G401.6 (cell line): ENCODE measurements at regions not wholly inside any gene's neighbourhood (a gene's known extent, or its start where the extent isn't known, plus 50 kb on each side); places are given as distances from the start of the nearest gene placed in this dataset.
A peak's percentile ranks its signal among the peaks of the same experiment; 100 is the strongest.

Experiments
- FAIRE-seq: peaks from 2 replicates; lab custom pipeline; 2012; peaks lifted over from hg19 to GRCh38; lab: Jason Lieb, UNC

- no peak for FAIRE-seq
Observed at GRCh38 chr5:159422910-159423309, 92.6 kb upstream of the IL12B start.

DNA sequence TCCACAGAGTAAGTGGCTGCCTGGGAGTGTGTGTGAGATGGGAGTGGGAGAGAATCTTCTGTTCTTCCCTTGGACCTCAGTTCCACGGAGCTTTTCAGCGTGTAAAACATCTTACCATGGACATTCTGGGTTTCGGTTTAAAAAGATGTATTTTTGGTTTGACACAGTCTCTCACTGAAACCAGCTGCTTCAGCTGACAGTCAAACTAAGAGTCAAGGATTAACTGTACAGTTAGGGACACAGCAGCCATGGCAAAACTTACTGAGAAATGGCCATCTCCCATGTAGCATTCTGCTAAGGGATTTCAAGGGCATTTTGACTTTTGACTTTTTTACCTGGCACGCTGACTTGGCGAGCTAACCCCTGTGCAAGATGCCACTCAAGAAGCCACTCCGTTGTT lies 93.8 kb upstream of the IL12B start:
- no peak for FAIRE-seq

- no peak for FAIRE-seq
Observed at GRCh38 chr5:159426694-159427093, 96.4 kb upstream of the IL12B start.

DNA sequence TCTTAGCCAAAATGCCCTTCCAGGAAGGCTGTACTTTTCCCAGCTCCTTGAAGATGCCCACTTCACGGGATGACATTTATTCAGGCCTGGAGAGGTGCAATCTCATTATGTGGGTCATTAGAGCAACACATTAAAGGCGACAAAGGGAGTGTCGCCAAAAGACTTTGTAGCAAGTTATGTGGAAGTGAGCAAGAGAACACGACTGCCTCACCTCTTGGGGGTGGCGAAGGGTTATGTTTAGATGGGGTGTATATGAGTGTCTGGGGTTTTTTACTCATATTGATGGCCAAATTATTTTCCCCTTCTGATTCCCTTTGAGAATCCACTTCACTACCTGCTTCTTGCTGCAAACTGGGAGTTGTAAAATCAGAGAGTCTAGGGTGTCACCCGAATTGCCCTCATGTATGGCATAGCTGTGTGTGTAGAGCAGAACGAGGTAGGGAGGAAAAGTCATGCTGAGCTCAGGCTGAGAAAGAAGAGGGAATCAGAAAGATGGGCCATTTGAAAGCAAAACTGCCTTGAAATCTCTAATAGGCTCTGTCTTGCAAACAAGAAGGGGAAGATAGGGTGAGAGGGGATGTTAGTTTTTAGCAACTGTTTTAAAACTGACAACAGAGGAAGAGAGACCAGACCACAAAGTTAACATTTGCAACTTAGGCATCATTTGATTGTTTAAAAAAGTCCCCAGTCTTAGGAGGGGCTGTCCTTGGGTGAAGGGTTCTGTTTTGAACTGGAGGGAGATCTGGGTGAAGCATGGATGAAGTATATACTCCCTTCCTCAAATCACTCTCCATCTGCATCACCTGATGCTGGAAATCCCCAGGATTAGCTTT lies 97.1 kb upstream of the IL12B start:
- FAIRE-seq = no peak

- no peak for FAIRE-seq
Observed at GRCh38 chr5:159430361-159431012, 100.2 kb upstream of the IL12B start.

DNA sequence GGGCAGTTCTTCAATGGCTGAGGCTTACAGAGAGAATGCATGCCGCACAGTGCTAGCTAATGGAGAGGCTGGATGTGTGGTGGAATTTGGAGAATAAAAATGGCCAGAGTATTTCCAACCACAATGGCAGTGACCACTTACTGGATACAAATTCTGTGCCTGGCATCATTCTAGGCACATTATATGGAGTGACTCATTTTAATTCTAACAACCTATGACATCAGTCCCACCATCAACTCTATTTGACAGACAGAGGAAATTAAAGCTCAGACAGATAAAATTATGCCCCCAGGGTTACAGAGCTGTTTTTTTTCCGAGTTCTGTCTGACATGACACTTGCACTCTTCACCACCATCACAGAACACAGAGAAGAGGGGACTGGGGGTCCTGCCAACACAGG lies 105.6 kb upstream of the IL12B start:
- no peak for FAIRE-seq

DNA sequence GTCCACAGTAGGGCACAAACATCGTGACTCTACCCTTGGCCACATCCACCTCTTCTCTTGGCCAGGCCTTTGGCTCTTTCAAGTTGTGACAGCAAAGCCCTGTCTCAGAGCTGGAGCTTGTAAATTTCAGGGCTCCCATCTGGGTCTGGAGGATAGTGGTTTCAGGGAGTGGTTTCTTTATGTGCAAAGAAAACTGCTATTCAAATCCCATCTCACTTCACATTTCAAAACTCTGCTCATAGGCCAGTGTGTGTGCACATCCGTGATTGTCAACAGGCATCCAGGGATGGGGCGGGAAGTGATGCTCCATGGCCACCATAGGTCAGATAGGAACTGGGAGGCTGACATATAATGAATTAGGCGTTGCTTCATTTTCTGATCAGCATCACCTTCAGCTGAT lies 107.8 kb upstream of the IL12B start:
- FAIRE-seq = no peak

GRCh38 chr5:159439002-159439401 lies 108.7 kb upstream of the IL12B start:
- no peak for FAIRE-seq

DNA sequence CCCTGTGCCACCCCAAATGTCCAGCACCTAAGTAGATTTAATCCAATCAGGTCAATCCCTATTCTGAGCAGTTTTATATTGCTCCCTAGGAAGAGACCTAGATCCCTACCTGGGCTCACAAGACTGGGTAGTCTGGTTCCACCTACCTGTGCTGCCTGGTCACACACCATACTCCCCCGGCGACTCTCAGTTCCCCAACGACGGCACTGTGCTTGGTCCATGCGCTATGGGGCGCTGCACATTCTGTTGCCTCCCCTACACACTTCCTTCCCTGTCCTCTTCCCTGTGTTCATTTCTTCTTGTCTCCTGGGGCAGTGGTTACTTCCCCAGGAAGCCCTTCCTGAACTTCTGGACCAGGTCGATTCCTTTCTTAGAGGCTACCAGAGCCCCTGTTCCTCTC lies 109.9 kb upstream of the IL12B start:
- no peak for FAIRE-seq

DNA sequence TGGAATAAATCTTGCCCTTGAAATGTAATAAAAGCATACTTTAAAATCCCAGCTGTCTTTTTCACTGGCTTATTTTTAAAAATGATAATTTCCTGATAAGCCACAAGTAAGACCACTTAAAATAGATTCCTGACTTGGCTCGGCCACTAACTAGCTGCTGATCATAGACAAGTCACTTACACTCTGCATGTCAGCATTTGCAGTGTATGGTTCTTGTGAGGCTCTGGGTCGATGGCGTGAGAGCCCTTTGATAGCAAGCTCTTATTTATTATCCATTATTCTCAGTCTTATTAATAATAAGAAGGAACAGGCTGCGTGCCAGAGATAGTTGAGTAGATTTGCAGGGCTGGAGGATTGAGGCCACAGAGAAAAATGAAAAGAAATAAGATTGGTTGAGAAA lies 110.7 kb upstream of the IL12B start:
- FAIRE-seq = no peak

- FAIRE-seq = no peak
Observed at GRCh38 chr5:159441441-159441840, 111.2 kb upstream of the IL12B start.

GRCh38 chr5:159442206-159442850 lies 112.0 kb upstream of the IL12B start:
- FAIRE-seq = no peak

GRCh38 chr5:159444441-159445082 lies 114.3 kb upstream of the IL12B start:
- peak; percentile 57 for FAIRE-seq

DNA sequence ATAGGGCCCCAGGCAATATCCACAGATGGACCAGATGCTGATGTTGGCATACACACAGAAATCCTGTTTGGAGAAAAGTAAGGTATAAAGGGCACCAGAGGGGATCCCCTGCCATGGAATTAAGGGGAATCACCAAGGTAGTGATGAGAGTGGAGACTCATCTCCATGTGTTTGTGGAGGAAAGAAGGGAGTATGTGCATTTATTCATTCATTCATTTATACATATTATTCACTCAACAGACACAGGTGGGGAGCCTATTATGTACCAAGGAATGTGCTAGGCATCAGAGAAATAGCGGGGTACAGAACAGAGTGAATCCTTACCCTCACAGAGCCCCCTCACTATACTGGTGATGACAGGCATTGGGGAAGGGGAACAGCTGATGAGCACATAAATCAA lies 116.8 kb upstream of the IL12B start:
- FAIRE-seq = no peak

- no peak for FAIRE-seq
Observed at GRCh38 chr5:159448841-159449407, 118.6 kb upstream of the IL12B start.

DNA sequence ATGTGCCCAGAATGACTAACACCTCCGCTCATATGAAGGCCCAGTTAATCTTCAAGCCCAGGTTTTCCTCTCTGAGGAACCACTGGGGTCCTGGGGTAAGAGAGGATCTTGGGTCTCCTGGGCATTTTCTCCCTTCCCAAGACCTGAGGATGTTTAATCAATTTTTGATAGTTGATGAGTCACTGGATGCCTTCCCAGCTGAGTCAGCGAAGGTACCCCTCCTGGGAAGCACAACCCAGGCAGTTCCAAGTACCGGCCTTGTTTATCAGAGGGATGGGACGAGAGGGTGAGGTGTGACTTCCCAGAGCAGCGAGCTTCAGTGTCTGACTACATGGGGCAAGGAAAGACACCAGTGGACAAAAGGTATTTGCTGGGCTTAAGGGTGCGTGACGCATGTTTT lies 119.6 kb upstream of the IL12B start:
- no peak for FAIRE-seq

DNA sequence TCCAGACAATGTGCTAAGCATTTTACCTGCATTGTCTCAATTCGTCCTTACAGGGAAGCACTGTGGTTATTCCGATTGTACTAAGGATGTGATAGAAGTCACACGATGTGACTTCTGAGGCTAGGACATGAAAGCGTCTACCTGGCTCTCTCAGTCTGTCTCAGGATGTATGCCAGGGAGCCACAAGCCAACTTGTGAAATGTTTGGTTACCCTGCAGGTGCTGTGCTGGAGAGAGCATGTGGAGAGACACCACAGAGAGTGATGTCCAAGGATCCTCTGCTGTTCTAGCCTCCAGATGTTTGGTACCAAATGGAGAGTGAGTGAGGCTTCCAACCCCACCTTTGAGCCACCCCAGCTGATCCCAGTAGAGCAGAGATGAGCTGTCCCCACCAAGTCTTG lies 120.1 kb upstream of the IL12B start:
- FAIRE-seq = no peak

DNA sequence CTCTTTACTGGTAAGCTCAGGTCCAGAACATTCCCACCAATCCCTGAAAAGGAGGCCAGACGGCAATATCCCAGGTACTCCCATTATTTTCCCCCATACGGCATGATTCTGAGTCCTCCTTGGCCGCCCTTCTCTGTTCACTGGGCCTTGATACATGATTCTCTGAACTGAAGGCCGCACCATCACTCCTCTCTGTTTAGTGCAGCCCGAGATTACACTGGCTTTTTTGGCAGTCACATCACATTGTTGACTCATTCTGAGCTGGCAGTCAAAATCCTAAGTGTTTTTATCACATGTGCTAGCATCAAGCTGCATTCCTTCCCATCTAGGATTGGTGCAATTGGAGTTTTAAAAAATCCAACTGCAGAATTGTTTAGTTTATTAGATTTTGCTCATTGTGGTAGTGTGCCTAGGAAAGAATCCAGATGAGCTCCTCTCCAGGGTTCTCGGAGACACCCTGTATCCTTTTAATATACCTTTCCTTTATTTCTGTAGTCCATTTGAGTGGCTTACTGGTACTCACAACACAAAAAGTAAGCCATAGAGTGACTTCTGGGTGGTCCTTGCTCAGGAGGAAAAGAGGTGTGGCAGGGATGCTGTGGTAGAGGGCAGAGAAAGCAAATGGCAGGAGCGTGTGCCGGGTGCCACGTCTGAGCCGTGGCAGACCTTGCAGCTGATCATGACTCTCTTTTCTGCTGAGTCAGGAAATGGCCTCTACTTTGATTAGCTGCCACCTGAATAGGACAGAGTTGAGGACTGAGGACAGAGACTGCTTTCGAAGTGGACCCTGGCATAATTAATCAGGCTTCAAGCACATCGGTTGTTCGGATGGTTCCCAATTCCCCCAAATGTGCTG lies 121.1 kb upstream of the IL12B start:
- FAIRE-seq = no peak

- FAIRE-seq = no peak
Observed at GRCh38 chr5:159452480-159453167, 122.3 kb upstream of the IL12B start.

DNA sequence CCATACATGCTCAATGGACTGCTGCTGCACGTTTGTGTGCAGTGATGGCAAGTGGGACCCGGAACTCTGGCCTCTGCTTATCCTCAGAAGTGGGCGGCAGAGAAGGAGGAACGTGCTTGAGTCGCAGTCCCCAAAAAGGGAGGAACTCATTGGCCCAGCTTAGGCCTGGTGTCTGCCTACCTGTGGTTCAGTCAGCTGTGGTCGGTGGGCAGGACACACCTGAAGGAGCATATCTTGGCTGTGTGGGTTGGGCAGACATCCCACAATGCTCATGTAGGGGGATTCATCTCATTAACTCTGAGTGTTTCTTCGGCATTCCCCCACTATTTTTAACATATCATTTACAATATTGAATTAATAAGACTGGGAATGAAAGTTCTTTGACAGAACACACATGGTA lies 122.9 kb upstream of the IL12B start:
- no peak for FAIRE-seq

DNA sequence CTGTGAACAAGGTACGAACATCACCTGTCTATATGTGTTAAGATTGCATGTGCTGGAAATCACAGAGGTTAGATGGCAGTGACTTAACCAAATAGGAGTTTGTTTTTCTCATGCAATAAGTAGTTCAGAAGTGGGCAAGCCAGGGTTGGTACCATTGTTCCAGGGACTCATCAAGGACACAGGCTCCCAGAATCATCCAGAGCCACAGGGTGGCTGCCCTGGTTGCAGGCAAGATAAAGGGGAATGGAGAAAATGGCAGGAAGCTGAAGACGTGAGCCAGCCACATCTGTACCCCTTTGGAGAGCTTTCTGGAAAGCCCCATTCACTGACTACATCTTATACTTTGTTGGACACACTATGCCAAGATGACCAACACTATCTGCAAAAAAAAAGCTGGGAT lies 126.0 kb upstream of the IL12B start:
- no peak for FAIRE-seq
